HepG2 (cell line): ENCODE measurements at regions not wholly inside any gene's neighbourhood (a gene's known extent, or its start where the extent isn't known, plus 50 kb on each side); places are given as distances from the start of the nearest gene placed in this dataset.

ENCODE experiments used
- HOXA5 ChIP-seq: sonication (generic); formaldehyde crosslinking; IDR thresholded peaks from 2 replicates; pipeline ENCODE4 v1.4.0; 2020; ENCODE audit warnings: missing genetic modification reagents
- MEF2D ChIP-seq: sonication (generic); formaldehyde crosslinking; IDR thresholded peaks from 2 replicates; pipeline ENCODE4 v1.5.1; 2020; ENCODE audit warnings: mild to moderate bottlenecking, missing genetic modification reagents
- NCOA2 ChIP-seq: sonication (generic); formaldehyde crosslinking; IDR thresholded peaks from 2 replicates; pipeline ENCODE4 v1.8.0; 2022; ENCODE audit warnings: inconsistent platforms
- POLR2AphosphoS2 ChIP-seq: IDR thresholded peaks from 2 replicates; pipeline ENCODE4 v1.6.1; 2011; ENCODE audit warnings: low read depth, low read length, improper control_type of control experiment
- RARA ChIP-seq: IDR thresholded peaks from 2 replicates; pipeline ENCODE4 v1.6.1; 2016; ENCODE audit warnings: missing genetic modification reagents, missing compliant biosample characterization
- RARG ChIP-seq: sonication (generic); formaldehyde crosslinking; IDR thresholded peaks from 2 replicates; pipeline ENCODE4 v1.4.0; 2020; ENCODE audit warnings: low read depth, mild to moderate bottlenecking, missing genetic modification reagents
- RNF2 ChIP-seq: fragments of 450-650 bp; conservative IDR thresholded peaks from 2 replicates; pipeline ENCODE4 v1.6.1; 2016; ENCODE audit warnings: low read depth
- SKI ChIP-seq: fragments of 450-650 bp; IDR thresholded peaks from one replicate; pipeline ENCODE4 v1.6.1; 2018; ENCODE audit warnings: mild to moderate bottlenecking; ENCODE audit not compliant: partially characterized antibody
- ZBTB3 ChIP-seq: sonication (generic); formaldehyde crosslinking; IDR thresholded peaks from 2 replicates; pipeline ENCODE4 v1.4.0; 2020; ENCODE audit warnings: low read depth, mild to moderate bottlenecking, moderate library complexity, missing genetic modification reagents, borderline replicate concordance
- ZNF546 ChIP-seq: sonication (generic); formaldehyde crosslinking; conservative IDR thresholded peaks from 2 replicates; pipeline ENCODE4 v1.8.1; 2023; ENCODE audit warnings: mild to moderate bottlenecking, missing genetic modification reagents
- ZNF776 ChIP-seq: sonication (generic); formaldehyde crosslinking; IDR thresholded peaks from 2 replicates; pipeline ENCODE4 v1.4.0; 2020; ENCODE audit warnings: mild to moderate bottlenecking, missing genetic modification reagents
- TF ChIP-seq, protein P1 (sequence below): sonication (generic); formaldehyde crosslinking; IDR thresholded peaks from 2 replicates; pipeline ENCODE4 v1.9.0; 2021; ENCODE audit warnings: missing genetic modification reagents, borderline replicate concordance
- TF ChIP-seq, protein P2 (sequence below): sonication (generic); formaldehyde crosslinking; IDR thresholded peaks from 2 replicates; pipeline ENCODE4 v1.8.1; 2023; ENCODE audit warnings: mild to moderate bottlenecking, moderate library complexity, missing genetic modification reagents
- TF ChIP-seq, protein P3 (sequence below): sonication (generic); formaldehyde crosslinking; IDR thresholded peaks from 2 replicates; pipeline ENCODE4 v1.4.0; 2020; ENCODE audit warnings: missing genetic modification reagents
- TF ChIP-seq, protein P4 (sequence below): sonication (generic); formaldehyde crosslinking; IDR thresholded peaks from 2 replicates; pipeline ENCODE4 v1.4.0; 2020; ENCODE audit warnings: missing genetic modification reagents
- TF ChIP-seq, protein P5 (sequence below), 2 experiments: fragments of 450-650 bp in 1 of 2; sonication (generic) in 1 of 2; formaldehyde crosslinking in 1 of 2; IDR thresholded peaks; 2 replicates each; pipeline versions ENCODE4 v1.6.1 to v1.8.0; 2016 to 2022; ENCODE audit warnings: antibody characterized with exemption in 1 of 2, mild to moderate bottlenecking in 1 of 2, missing genetic modification reagents in 1 of 2

DNA sequence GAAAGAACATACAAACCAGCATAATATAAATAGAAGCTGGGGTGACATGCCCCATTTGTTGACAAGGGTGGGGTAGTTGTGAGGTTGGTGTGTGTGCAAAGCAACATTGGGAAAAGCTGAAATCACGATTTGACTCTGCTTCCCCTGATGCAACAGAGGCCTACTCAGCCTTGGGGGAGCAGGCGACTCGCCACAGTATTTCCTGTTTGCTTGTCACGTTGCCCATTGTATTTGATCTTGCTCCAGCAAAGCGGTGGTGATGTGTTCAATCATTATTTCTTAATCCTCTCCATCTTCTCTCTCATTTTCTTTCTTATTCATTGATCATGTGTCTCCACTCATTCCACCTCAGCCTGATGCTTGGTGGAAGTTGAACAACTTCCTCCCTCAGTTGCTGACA is 165.8 kb upstream of the CITED2 start (continued):
- TF ChIP-seq, protein P1, sequence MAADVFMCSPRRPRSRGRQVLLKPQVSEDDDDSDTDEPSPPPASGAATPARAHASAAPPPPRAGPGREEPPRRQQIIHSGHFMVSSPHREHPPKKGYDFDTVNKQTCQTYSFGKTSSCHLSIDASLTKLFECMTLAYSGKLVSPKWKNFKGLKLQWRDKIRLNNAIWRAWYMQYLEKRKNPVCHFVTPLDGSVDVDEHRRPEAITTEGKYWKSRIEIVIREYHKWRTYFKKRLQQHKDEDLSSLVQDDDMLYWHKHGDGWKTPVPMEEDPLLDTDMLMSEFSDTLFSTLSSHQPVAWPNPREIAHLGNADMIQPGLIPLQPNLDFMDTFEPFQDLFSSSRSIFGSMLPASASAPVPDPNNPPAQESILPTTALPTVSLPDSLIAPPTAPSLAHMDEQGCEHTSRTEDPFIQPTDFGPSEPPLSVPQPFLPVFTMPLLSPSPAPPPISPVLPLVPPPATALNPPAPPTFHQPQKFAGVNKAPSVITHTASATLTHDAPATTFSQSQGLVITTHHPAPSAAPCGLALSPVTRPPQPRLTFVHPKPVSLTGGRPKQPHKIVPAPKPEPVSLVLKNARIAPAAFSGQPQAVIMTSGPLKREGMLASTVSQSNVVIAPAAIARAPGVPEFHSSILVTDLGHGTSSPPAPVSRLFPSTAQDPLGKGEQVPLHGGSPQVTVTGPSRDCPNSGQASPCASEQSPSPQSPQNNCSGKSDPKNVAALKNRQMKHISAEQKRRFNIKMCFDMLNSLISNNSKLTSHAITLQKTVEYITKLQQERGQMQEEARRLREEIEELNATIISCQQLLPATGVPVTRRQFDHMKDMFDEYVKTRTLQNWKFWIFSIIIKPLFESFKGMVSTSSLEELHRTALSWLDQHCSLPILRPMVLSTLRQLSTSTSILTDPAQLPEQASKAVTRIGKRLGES (CRISPR knock-in tag), result no peak
- TF ChIP-seq RARA (no peak), RNF2 (no peak), SKI (no peak), NCOA2 (CRISPR knock-in tag) (no peak), ZBTB3 (CRISPR knock-in tag) (no peak), POLR2AphosphoS2 (no peak), ZNF776 (CRISPR knock-in tag) (no peak), MEF2D (CRISPR knock-in tag) (no peak), ZNF546 (CRISPR knock-in tag) (no peak), HOXA5 (CRISPR knock-in tag) (0 out of 2 replicates have a peak, but pooled peaks have one; percentile 36), RARG (CRISPR knock-in tag) (no peak)
- TF ChIP-seq, protein P2, sequence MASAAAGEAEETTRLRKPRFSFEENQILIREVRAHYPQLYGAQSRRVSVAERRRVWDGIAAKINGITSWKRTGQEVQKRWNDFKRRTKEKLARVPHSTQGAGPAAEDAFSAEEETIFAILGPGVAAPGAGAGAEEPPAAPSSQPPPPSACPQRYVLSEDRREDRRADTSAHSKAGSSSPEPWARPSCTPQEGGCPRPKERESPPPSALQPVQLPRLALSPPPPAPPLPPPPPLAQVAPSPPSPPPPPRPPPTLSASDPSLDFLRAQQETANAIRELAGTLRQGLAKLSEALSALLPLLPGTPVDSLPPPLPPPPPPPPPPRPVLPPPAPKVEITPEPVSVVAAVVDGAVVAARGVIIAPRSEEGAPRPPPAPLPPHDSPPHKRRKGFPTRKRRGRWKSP, result no peak
- TF ChIP-seq, protein P3, sequence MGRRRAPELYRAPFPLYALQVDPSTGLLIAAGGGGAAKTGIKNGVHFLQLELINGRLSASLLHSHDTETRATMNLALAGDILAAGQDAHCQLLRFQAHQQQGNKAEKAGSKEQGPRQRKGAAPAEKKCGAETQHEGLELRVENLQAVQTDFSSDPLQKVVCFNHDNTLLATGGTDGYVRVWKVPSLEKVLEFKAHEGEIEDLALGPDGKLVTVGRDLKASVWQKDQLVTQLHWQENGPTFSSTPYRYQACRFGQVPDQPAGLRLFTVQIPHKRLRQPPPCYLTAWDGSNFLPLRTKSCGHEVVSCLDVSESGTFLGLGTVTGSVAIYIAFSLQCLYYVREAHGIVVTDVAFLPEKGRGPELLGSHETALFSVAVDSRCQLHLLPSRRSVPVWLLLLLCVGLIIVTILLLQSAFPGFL (CRISPR knock-in tag), result no peak
- TF ChIP-seq, protein P4, sequence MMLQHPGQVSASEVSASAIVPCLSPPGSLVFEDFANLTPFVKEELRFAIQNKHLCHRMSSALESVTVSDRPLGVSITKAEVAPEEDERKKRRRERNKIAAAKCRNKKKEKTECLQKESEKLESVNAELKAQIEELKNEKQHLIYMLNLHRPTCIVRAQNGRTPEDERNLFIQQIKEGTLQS (CRISPR knock-in tag), result no peak
- TF ChIP-seq, protein P5, sequence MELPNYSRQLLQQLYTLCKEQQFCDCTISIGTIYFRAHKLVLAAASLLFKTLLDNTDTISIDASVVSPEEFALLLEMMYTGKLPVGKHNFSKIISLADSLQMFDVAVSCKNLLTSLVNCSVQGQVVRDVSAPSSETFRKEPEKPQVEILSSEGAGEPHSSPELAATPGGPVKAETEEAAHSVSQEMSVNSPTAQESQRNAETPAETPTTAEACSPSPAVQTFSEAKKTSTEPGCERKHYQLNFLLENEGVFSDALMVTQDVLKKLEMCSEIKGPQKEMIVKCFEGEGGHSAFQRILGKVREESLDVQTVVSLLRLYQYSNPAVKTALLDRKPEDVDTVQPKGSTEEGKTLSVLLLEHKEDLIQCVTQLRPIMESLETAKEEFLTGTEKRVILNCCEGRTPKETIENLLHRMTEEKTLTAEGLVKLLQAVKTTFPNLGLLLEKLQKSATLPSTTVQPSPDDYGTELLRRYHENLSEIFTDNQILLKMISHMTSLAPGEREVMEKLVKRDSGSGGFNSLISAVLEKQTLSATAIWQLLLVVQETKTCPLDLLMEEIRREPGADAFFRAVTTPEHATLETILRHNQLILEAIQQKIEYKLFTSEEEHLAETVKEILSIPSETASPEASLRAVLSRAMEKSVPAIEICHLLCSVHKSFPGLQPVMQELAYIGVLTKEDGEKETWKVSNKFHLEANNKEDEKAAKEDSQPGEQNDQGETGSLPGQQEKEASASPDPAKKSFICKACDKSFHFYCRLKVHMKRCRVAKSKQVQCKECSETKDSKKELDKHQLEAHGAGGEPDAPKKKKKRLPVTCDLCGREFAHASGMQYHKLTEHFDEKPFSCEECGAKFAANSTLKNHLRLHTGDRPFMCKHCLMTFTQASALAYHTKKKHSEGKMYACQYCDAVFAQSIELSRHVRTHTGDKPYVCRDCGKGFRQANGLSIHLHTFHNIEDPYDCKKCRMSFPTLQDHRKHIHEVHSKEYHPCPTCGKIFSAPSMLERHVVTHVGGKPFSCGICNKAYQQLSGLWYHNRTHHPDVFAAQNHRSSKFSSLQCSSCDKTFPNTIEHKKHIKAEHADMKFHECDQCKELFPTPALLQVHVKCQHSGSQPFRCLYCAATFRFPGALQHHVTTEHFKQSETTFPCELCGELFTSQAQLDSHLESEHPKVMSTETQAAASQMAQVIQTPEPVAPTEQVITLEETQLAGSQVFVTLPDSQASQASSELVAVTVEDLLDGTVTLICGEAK (IDR thresholded peaks at IDR 0.05), result no peak
- TF ChIP-seq, protein P5 (CRISPR knock-in tag; IDR thresholded peaks at IDR 0.05), result no peak
